Neural progenitor cell (in vitro differentiated cells): ENCODE measurements at regions not wholly inside any gene's neighbourhood (a gene's known extent, or its start where the extent isn't known, plus 50 kb on each side); places are given as distances from the start of the nearest gene placed in this dataset.

Experiments
- DNase-seq: peaks from one replicate; pipeline ENCODE4 v3.0.0-alpha.2; 2016; ENCODE audit warnings: low spot score
- H2AFZ ChIP-seq: fragments of 200-600 bp; sonication (generic); replicated peaks from 2 replicates; pipeline ENCODE4 v1.6.1; 2016; ENCODE audit warnings: antibody characterized with exemption
- H3F3A ChIP-seq: fragments of 200-600 bp; sonication (generic); 2 replicates; pipeline ENCODE4 v1.6.1; 2016; ENCODE audit warnings: antibody characterized with exemption, low read depth
- H3K27ac ChIP-seq: fragments of 200-600 bp; sonication (generic); 2 replicates; pipeline ENCODE4 v1.5.1; 2016; ENCODE audit warnings: mild to moderate bottlenecking
- H3K27me3 ChIP-seq: fragments of 200-600 bp; sonication (generic); 2 replicates; pipeline ENCODE4 v1.6.1; 2016; ENCODE audit warnings: mild to moderate bottlenecking, moderate library complexity
- H3K36me3 ChIP-seq: fragments of 200-600 bp; sonication (generic); 2 replicates; pipeline ENCODE4 v1.5.1; 2016
- H3K4me1 ChIP-seq: fragments of 200-600 bp; sonication (generic); 2 replicates; pipeline ENCODE4 v1.6.1; 2016; ENCODE audit warnings: mixed run types
- H3K4me2 ChIP-seq: fragments of 200-600 bp; sonication (generic); 2 replicates; pipeline ENCODE4 v1.6.1; 2016
- H3K4me3 ChIP-seq: fragments of 200-600 bp; sonication (generic); 2 replicates; pipeline ENCODE4 v1.5.1; 2016
- H3K79me2 ChIP-seq: fragments of 200-600 bp; sonication (generic); 2 replicates; pipeline ENCODE4 v1.6.1; 2016; ENCODE audit warnings: low read depth
- H3K9ac ChIP-seq: fragments of 200-600 bp; sonication (generic); 2 replicates; pipeline ENCODE4 v1.6.1; 2016
- H3K9me3 ChIP-seq: fragments of 200-600 bp; sonication (generic); 2 replicates; pipeline ENCODE4 v1.5.1; 2016; ENCODE audit warnings: low read depth
- H4K20me1 ChIP-seq: fragments of 200-600 bp; sonication (generic); 2 replicates; pipeline ENCODE4 v1.6.1; 2016; ENCODE audit warnings: low read depth
- H3K27ac Mint-ChIP-seq: 3 replicates; pipeline ENCODE4 v1.8.0; 2021; ENCODE audit warnings: mixed read lengths
- H3K27me3 Mint-ChIP-seq: 2 replicates; pipeline ENCODE4 v1.8.0; 2022; ENCODE audit warnings: low read depth, mild to moderate bottlenecking, inconsistent platforms, moderate library complexity, mixed read lengths; ENCODE audit not compliant: insufficient read depth
- H3K36me3 Mint-ChIP-seq: 3 replicates; pipeline ENCODE4 v1.8.0; 2021; ENCODE audit warnings: mixed read lengths
- H3K4me1 Mint-ChIP-seq: 3 replicates; pipeline ENCODE4 v1.8.0; 2021; ENCODE audit warnings: mixed read lengths
- H3K4me3 Mint-ChIP-seq: 3 replicates; pipeline ENCODE4 v1.8.0; 2021; ENCODE audit warnings: mild to moderate bottlenecking, moderate library complexity, mixed read lengths
- H3K9me3 Mint-ChIP-seq: 3 replicates; pipeline ENCODE4 v1.8.0; 2020; ENCODE audit warnings: mixed read lengths
- CTCF ChIP-seq: fragments of 200-600 bp; sonication (generic); IDR thresholded peaks from 2 replicates; pipeline ENCODE4 v1.5.1; 2017; ENCODE audit warnings: antibody characterized with exemption, mild to moderate bottlenecking
- EZH2 ChIP-seq: fragments of 200-600 bp; sonication (generic); IDR thresholded peaks from 2 replicates; pipeline ENCODE4 v1.6.1; 2017; ENCODE audit warnings: antibody characterized with exemption, mild to moderate bottlenecking, moderate library complexity
- EZH2phosphoT487 ChIP-seq: fragments of 200-600 bp; sonication (generic); IDR thresholded peaks from 2 replicates; pipeline ENCODE4 v1.6.1; 2017; ENCODE audit warnings: antibody characterized with exemption

GRCh38 chr18:79608999-79609461, 70.6 kb upstream of the CTDP1 start:
- H3K9me3 Mint-ChIP-seq: no peaks in the 10 kb centered on the region

GRCh38 chr18:79609841-79610281, 69.7 kb upstream of the CTDP1 start:
- no peaks in the 10 kb centered on the region for H4K20me1 ChIP-seq
- Mint-ChIP-seq H3K36me3 (no peaks in the 10 kb centered on the region), H3K27me3 (peaks cover 6% of the 10 kb centered on the region), H3K9me3 (no peaks in the 10 kb centered on the region), H3K27ac (no peak overlapping the region), H3K4me3 (no peak overlapping the region), H3K4me1 (peaks cover 23% of the 10 kb centered on the region)
- H3K4me2 ChIP-seq: no peak overlapping the region
- H3F3A ChIP-seq: no peaks in the 10 kb centered on the region
- no peaks in the 10 kb centered on the region for H3K36me3 ChIP-seq
- no peak for DNase-seq
- no peak overlapping the region for H3K27ac ChIP-seq
- H3K4me3 ChIP-seq: no peak overlapping the region
- no peak overlapping the region for H2AFZ ChIP-seq
- TF ChIP-seq CTCF (no peak), EZH2 (no peak), EZH2phosphoT487 (no peak)
- H3K9ac ChIP-seq: no peak overlapping the region
- H3K79me2 ChIP-seq: no peaks in the 10 kb centered on the region
- no peaks in the 10 kb centered on the region for H3K9me3 ChIP-seq
- no peaks in the 10 kb centered on the region for H3K4me1 ChIP-seq
- H3K27me3 ChIP-seq: no peaks in the 10 kb centered on the region

More at GRCh38 chr18:79608999-79609461, 70.6 kb upstream of the CTDP1 start:
- no peaks in the 10 kb centered on the region for H3K36me3 Mint-ChIP-seq
- no peak overlapping the region for H3K27ac ChIP-seq
- no peaks in the 10 kb centered on the region for H3K27me3 ChIP-seq
- no peak overlapping the region for H3K9ac ChIP-seq
- H3K9me3 ChIP-seq: no peaks in the 10 kb centered on the region
- DNase-seq: no peak
- no peaks in the 10 kb centered on the region for H3F3A ChIP-seq
- no peak for TF ChIP-seq CTCF
- TF ChIP-seq EZH2phosphoT487: no peak
- TF ChIP-seq EZH2: no peak
- H3K27me3 Mint-ChIP-seq: peaks cover 3% of the 10 kb centered on the region
- H3K79me2 ChIP-seq: no peaks in the 10 kb centered on the region
- H4K20me1 ChIP-seq: no peaks in the 10 kb centered on the region
- H3K4me3 ChIP-seq: no peak overlapping the region
- H3K36me3 ChIP-seq: no peaks in the 10 kb centered on the region
- H3K4me3 Mint-ChIP-seq: no peak overlapping the region
- H3K4me1 Mint-ChIP-seq: peaks cover 24% of the 10 kb centered on the region
- no peak overlapping the region for H3K4me2 ChIP-seq
- H2AFZ ChIP-seq: no peak overlapping the region
- no peaks in the 10 kb centered on the region for H3K4me1 ChIP-seq
- H3K27ac Mint-ChIP-seq: peak overlapping the region; percentile 90

GRCh38 chr18:79610461-79611039, 69.1 kb upstream of the CTDP1 start:
- Histone ChIP-seq H3K4me3 (no peak overlapping the region), H3K36me3 (no peaks in the 10 kb centered on the region), H3K79me2 (no peaks in the 10 kb centered on the region), H2AFZ (no peak overlapping the region), H3K4me2 (no peak overlapping the region), H3F3A (no peaks in the 10 kb centered on the region), H3K9ac (no peak overlapping the region), H3K4me1 (no peaks in the 10 kb centered on the region), H3K27me3 (no peaks in the 10 kb centered on the region), H3K27ac (no peak overlapping the region), H3K9me3 (no peaks in the 10 kb centered on the region), H4K20me1 (no peaks in the 10 kb centered on the region)
- no peak for DNase-seq
- Mint-ChIP-seq H3K9me3 (no peaks in the 10 kb centered on the region), H3K27me3 (peaks cover 2% of the 10 kb centered on the region), H3K4me1 (peaks cover 18% of the 10 kb centered on the region), H3K36me3 (no peaks in the 10 kb centered on the region), H3K4me3 (no peak overlapping the region), H3K27ac (no peak overlapping the region)
- TF ChIP-seq CTCF (no peak), EZH2phosphoT487 (no peak), EZH2 (no peak)
